OCI-LY7 (cell line): ENCODE measurements at regions not wholly inside any gene's neighbourhood (a gene's known extent, or its start where the extent isn't known, plus 50 kb on each side); places are given as distances from the start of the nearest gene placed in this dataset.
"Not testable (repeated sequence)": the region's sequence is repeated elsewhere in the genome, so short reads cannot be mapped to it uniquely, and the experiment has no call there.

Experiments
- BruUV-seq: library from RNA; stranded (reverse); fragments of 400-500 nt; replicated peaks from 2 replicates; lab custom pipeline; 2021; lab: Mats Ljungman, UMichigan
- CTCF ChIA-PET: fragments of 300-600 bp; sonication (Branson Sonifier 250); formaldehyde crosslinking; loops from one replicate; lab custom pipeline; 2022; ENCODE audit warnings: antibody characterized with exemption; ENCODE audit not compliant: unreplicated experiment; lab: Charles Lee
- POLR2A ChIA-PET: fragments of 300-600 bp; sonication (Branson Sonifier 250); formaldehyde crosslinking; loops from one replicate; lab custom pipeline; 2022; ENCODE audit warnings: antibody characterized with exemption; lab: Charles Lee
- DNase-seq: peaks from one replicate; pipeline ENCODE4 v3.0.0-alpha.2; 2015; ENCODE audit warnings: low spot score
- H2AFZ ChIP-seq: fragments of 200-600 bp; sonication (generic), shearing (Covaris generic); 2 replicates; pipeline ENCODE4 v1.6.1; 2014; ENCODE audit warnings: mild to moderate bottlenecking, antibody characterized with exemption, low read length, moderate library complexity
- H3K27ac ChIP-seq: fragments of 200-600 bp; sonication (generic); 2 replicates; pipeline ENCODE4 v1.5.1; 2014; ENCODE audit warnings: mixed run types, low read depth, mild to moderate bottlenecking, moderate library complexity, low read length, inconsistent platforms; ENCODE audit not compliant: poor library complexity, severe bottlenecking
- H3K36me3 ChIP-seq: fragments of 200-600 bp; sonication (generic); 2 replicates; pipeline ENCODE4 v1.6.1; 2014; ENCODE audit warnings: mild to moderate bottlenecking, antibody characterized with exemption, low read length, moderate library complexity, mixed read lengths; ENCODE audit not compliant: insufficient read depth
- H3K4me1 ChIP-seq: fragments of 200-600 bp; sonication (generic); 2 replicates; pipeline ENCODE4 v1.5.1; 2014; ENCODE audit warnings: mild to moderate bottlenecking, low read length; ENCODE audit not compliant: insufficient read depth, poor library complexity, severe bottlenecking
- H3K4me2 ChIP-seq: fragments of 200-600 bp; sonication (generic); 2 replicates; pipeline ENCODE4 v1.6.1; 2014; ENCODE audit warnings: mild to moderate bottlenecking, low read length
- H3K4me3 ChIP-seq: fragments of 200-600 bp; sonication (generic); 2 replicates; pipeline ENCODE4 v1.5.1; 2014; ENCODE audit warnings: mild to moderate bottlenecking, low read depth, low read length; ENCODE audit not compliant: poor library complexity, severe bottlenecking
- H3K79me2 ChIP-seq: fragments of 200-600 bp; sonication (generic); 2 replicates; pipeline ENCODE4 v1.6.1; 2016; ENCODE audit warnings: low read depth, mild to moderate bottlenecking, low read length, moderate library complexity, mixed read lengths; ENCODE audit not compliant: insufficient read depth
- H3K9me2 ChIP-seq: fragments of 200-600 bp; sonication (generic); 2 replicates; pipeline ENCODE4 v1.6.1; 2016; ENCODE audit warnings: mild to moderate bottlenecking, low read length, mixed read lengths; ENCODE audit not compliant: insufficient read depth
- H3K9me3 ChIP-seq: fragments of 200-600 bp; sonication (generic); 2 replicates; pipeline ENCODE4 v1.6.1; 2014; ENCODE audit warnings: mild to moderate bottlenecking, mixed run types, low read length, mixed read lengths
- H4K20me1 ChIP-seq: fragments of 200-600 bp; sonication (generic); 2 replicates; pipeline ENCODE4 v1.6.1; 2014; ENCODE audit warnings: mild to moderate bottlenecking, antibody characterized with exemption, low read length, moderate library complexity, mixed read lengths; ENCODE audit not compliant: insufficient read depth
- CTCF ChIP-seq: fragments of 200-600 bp; sonication (generic); conservative IDR thresholded peaks from 2 replicates; pipeline ENCODE4 v1.5.1; 2014; ENCODE audit warnings: mild to moderate bottlenecking, antibody characterized with exemption, low read length, moderate library complexity, mixed read lengths
- EZH2phosphoT487 ChIP-seq: fragments of 200-600 bp; sonication (generic); IDR thresholded peaks from 2 replicates; pipeline ENCODE4 v1.6.1; 2018; ENCODE audit warnings: low read depth, borderline replicate concordance, mild to moderate bottlenecking, mixed run types, antibody characterized with exemption, low read length, moderate library complexity, mixed read lengths
- intact Hi-C: fragments of 100-400 bp; cut with micrococcal nuclease; formaldehyde crosslinking; loops from one replicate; pipeline ENCODE4 v1.10.0; 2022; ENCODE audit not compliant: unreplicated experiment

GRCh38 chr12:68483592-68484383 lies 126.9 kb upstream of the RAP1B start:
- no peaks in the 10 kb centered on the region for H4K20me1 ChIP-seq
- CTCF ChIA-PET: interaction anchor here (1.4 kb wide), 1 partner anchor 9 kb away, joined by 3 read pairs; no protein-coding TSS in a partner anchor
- H3K27ac ChIP-seq: no peak overlapping the region
- H3K9me2 ChIP-seq: no peaks in the 10 kb centered on the region
- no peak for DNase-seq
- intact Hi-C loops: no loop called here
- no TSS peak for BruUV-seq
- no peaks in the 10 kb centered on the region for H3K36me3 ChIP-seq
- no peaks in the 10 kb centered on the region for H3K9me3 ChIP-seq
- H3K4me3 ChIP-seq: no peak overlapping the region
- H2AFZ ChIP-seq: no peak overlapping the region
- TF ChIP-seq CTCF: no peak
- no peak for TF ChIP-seq EZH2phosphoT487
- POLR2A ChIA-PET: interaction anchor here (0.5 kb wide), 1 partner anchor 532 kb away, joined by 3 read pairs; no protein-coding TSS in a partner anchor
- H3K4me1 ChIP-seq: peaks cover 4% of the 10 kb centered on the region
- H3K4me2 ChIP-seq: no peak overlapping the region
- H3K79me2 ChIP-seq: no peaks in the 10 kb centered on the region

GRCh38 chr12:68484578-68484977 lies 126.1 kb upstream of the RAP1B start:
- H4K20me1 ChIP-seq, H3K9me2 ChIP-seq, POLR2A ChIA-PET, DNase-seq, H3K4me3 ChIP-seq, H2AFZ ChIP-seq, BruUV-seq, H3K9me3 ChIP-seq, intact Hi-C loops, CTCF ChIA-PET, H3K4me1 ChIP-seq, H3K36me3 ChIP-seq, H3K79me2 ChIP-seq, H3K27ac ChIP-seq, H3K4me2 ChIP-seq: not testable (repeated sequence)

GRCh38 chr12:68486449-68486848 lies 124.2 kb upstream of the RAP1B start:
- H3K9me2 ChIP-seq, H3K4me3 ChIP-seq, BruUV-seq, H3K79me2 ChIP-seq, DNase-seq, H3K4me1 ChIP-seq, H2AFZ ChIP-seq, H3K36me3 ChIP-seq, H3K27ac ChIP-seq, H4K20me1 ChIP-seq, H3K4me2 ChIP-seq, H3K9me3 ChIP-seq, intact Hi-C loops, CTCF ChIA-PET: not testable (repeated sequence)
- POLR2A ChIA-PET: interaction anchor here (1.0 kb wide), 1 partner anchor 11 kb away, joined by 3 read pairs; no protein-coding TSS in a partner anchor
